Lung (tissue), 11 donors: ENCODE measurements at regions not wholly inside any gene's neighbourhood (a gene's known extent, or its start where the extent isn't known, plus 50 kb on each side); places are given as distances from the start of the nearest gene placed in this dataset.

Experiments
- ATAC-seq: fragments of 200-7000 bp; cut with Tn5 transposase; one replicate; pipeline ENCODE4 v1.9.1; 2020; ENCODE audit warnings: moderate number of reproducible peaks; ENCODE audit not compliant: insufficient read depth, low FRiP score
- DNase-seq, 3 donors: peaks; one replicate each; pipeline ENCODE4 v3.0.0-alpha.2; 2013 to 2017
- H3K27ac ChIP-seq, 2 donors: one replicate each; pipeline ENCODE4 v1.5.1; 2013; ENCODE audit warnings: mild to moderate bottlenecking in 2 of 2, moderate library complexity in 2 of 2, control low read depth in 1 of 2, inconsistent platforms in 1 of 2, low read depth in 1 of 2, low read length in 1 of 2
- H3K27me3 ChIP-seq, 3 donors: one replicate each; pipeline ENCODE4 v1.5.1; 2013; ENCODE audit warnings: low read length in 2 of 3; ENCODE audit not compliant: control insufficient read depth in 3 of 3, insufficient read depth in 3 of 3
- H3K36me3 ChIP-seq, 4 donors: one replicate each; pipeline ENCODE4 v1.5.1; 2013; ENCODE audit warnings: low read length in 4 of 4, mild to moderate bottlenecking in 1 of 4, moderate library complexity in 1 of 4; ENCODE audit not compliant: control insufficient read depth in 4 of 4, insufficient read depth in 4 of 4
- H3K4me1 ChIP-seq, 5 donors: one replicate each; pipeline ENCODE4 v1.5.1; 2013; ENCODE audit warnings: low read length in 5 of 5, mild to moderate bottlenecking in 2 of 5, moderate library complexity in 1 of 5; ENCODE audit not compliant: control insufficient read depth in 5 of 5, insufficient read depth in 5 of 5
- H3K4me3 ChIP-seq: one replicate; pipeline ENCODE4 v1.5.1; 2013; ENCODE audit warnings: mild to moderate bottlenecking, control low read depth, moderate library complexity
- H3K9ac ChIP-seq, 2 donors: one replicate each; pipeline ENCODE4 v1.5.1; 2013; ENCODE audit warnings: low read length in 2 of 2, control low read depth in 1 of 2; ENCODE audit not compliant: insufficient read depth in 1 of 2
- H3K9me3 ChIP-seq, 4 donors: one replicate each; pipeline ENCODE4 v1.5.1; 2013; ENCODE audit warnings: low read length in 3 of 4, mild to moderate bottlenecking in 1 of 4, moderate library complexity in 1 of 4; ENCODE audit not compliant: control insufficient read depth in 4 of 4, insufficient read depth in 3 of 4
- CTCF ChIP-seq: IDR thresholded peaks from 2 replicates; pipeline ENCODE4 v1.5.1; 2012; ENCODE audit warnings: mild to moderate bottlenecking; ENCODE audit errors: control extremely low read depth, extremely low read depth
- WGBS, 2 donors: extraction: QIAGEN DNeasy Blood & Tissue Kit; methylation state at CpG; one replicate each; pipeline ENCODE4 v1.1.7; 2013; 5-methylcytosine and 5-hydroxymethylcytosine counted together
- donor health status: control.
- donor health status: control.
- donor health status: Bipolar disorder and iron deficiency.
- donor health status: healthy.
- donor health status: DM: yes; HTN: yes; CAD: no.

DNA sequence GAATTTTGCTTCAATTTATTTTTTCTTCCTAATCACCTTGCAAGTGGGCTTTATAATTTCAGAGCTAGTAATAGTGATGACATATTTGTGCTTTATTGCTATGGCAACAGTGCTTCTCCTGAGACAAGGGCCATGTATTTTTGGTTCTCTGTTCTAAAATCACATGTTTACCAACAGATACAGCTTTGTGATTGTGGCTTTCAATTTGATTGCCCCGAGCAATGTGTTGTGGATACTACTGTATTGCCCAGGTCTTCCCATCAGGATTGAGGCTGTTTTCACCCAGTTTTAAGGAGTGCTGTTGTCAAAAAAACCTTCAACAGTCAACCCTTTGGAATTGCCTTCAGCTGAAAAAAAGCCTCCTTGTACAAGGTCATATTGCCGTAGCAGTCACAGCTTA lies 841.4 kb upstream of the VRK2 start:
- no peaks in the 10 kb centered on the region for H3K27me3 ChIP-seq
- no peaks in the 10 kb centered on the region for H3K9me3 ChIP-seq
- ATAC-seq (no peak), DNase-seq (no peak)
- no peaks in the 10 kb centered on the region for H3K36me3 ChIP-seq
- 91 to 92% methylated on average over 2 of the region's 2 CpGs for WGBS, 2 donors
- no peak overlapping the region for H3K9ac ChIP-seq
- H3K4me1 ChIP-seq, result no peaks in the 10 kb centered on the region
- no peak for TF ChIP-seq CTCF
- no peak overlapping the region for H3K27ac ChIP-seq
- no peak overlapping the region for H3K4me3 ChIP-seq

- DNase-seq (no peak), ATAC-seq (no peak)
- no peaks in the 10 kb centered on the region for H3K36me3 ChIP-seq
- no peaks in the 10 kb centered on the region for H3K9me3 ChIP-seq
- no peak overlapping the region for H3K9ac ChIP-seq
- H3K4me1 ChIP-seq, result no peaks in the 10 kb centered on the region
- H3K27ac ChIP-seq, result no peak overlapping the region
- H3K4me3 ChIP-seq, result no peak overlapping the region
- WGBS, 2 donors, result 71 to 87% methylated on average over 1 of the region's 1 CpG
- no peaks in the 10 kb centered on the region for H3K27me3 ChIP-seq
- no peak for TF ChIP-seq CTCF
Measured at GRCh38 chr2:57207191-57207590, 839.4 kb upstream of the VRK2 start.

GRCh38 chr2:57209799-57210198 lies 836.8 kb upstream of the VRK2 start:
- H3K4me1 ChIP-seq, result no peaks in the 10 kb centered on the region
- ATAC-seq, result no peak
- H3K4me3 ChIP-seq, result no peak overlapping the region
- no peak overlapping the region for H3K9ac ChIP-seq
- no peak for DNase-seq
- no peaks in the 10 kb centered on the region for H3K9me3 ChIP-seq
- 71 to 89% methylated on average over 4 of the region's 4 CpGs for WGBS, 2 donors
- no peaks in the 10 kb centered on the region for H3K27me3 ChIP-seq
- H3K27ac ChIP-seq, result no peak overlapping the region
- no peaks in the 10 kb centered on the region for H3K36me3 ChIP-seq
- no peak for TF ChIP-seq CTCF

DNA sequence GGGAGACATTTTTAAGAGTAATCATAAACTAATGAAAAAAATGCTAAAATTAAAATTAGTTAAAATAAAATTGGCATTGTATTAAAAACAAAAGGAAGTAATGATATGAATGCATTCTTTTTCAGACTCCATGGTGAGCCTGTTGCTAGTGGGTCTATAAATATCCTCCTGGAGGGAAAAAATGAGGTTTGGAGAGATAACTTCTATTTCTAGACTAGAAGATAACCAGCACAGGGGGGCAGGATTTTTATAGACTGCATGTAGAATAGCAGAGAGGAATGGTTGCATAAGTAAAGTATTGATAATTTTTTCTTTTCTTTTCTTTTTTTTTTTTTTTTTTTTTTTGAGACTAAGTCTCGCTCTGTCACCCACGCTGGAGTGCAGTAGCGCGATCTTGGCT lies 835.8 kb upstream of the VRK2 start:
- no peak overlapping the region for H3K27ac ChIP-seq
- ATAC-seq (no peak), DNase-seq (no peak)
- no peaks in the 10 kb centered on the region for H3K9me3 ChIP-seq
- 98 to 99% methylated on average over 4 of the region's 4 CpGs for WGBS, 2 donors
- TF ChIP-seq CTCF, result no peak
- H3K36me3 ChIP-seq, result no peaks in the 10 kb centered on the region
- no peaks in the 10 kb centered on the region for H3K4me1 ChIP-seq
- no peak overlapping the region for H3K4me3 ChIP-seq
- H3K27me3 ChIP-seq, result no peaks in the 10 kb centered on the region
- H3K9ac ChIP-seq, result no peak overlapping the region
